Neuronal stem cell (in vitro differentiated cells): ENCODE measurements at regions not wholly inside any gene's neighbourhood (a gene's known extent, or its start where the extent isn't known, plus 50 kb on each side); places are given as distances from the start of the nearest gene placed in this dataset.

Experiments used
- DNase-seq: peaks from one replicate; pipeline ENCODE4 v3.0.0-alpha.2; 2013; ENCODE audit warnings: low spot score
- H2AFZ ChIP-seq: one replicate; pipeline ENCODE4 v1.6.1; 2013; ENCODE audit warnings: mild to moderate bottlenecking, low read length, inconsistent platforms
- H2AK5ac ChIP-seq: 2 replicates; pipeline ENCODE4 v1.6.1; 2013; ENCODE audit warnings: low read depth, mild to moderate bottlenecking, inconsistent platforms, low read length, moderate library complexity, mixed read lengths
- H2BK120ac ChIP-seq: 2 replicates; pipeline ENCODE4 v1.6.1; 2013; ENCODE audit warnings: low read depth, mild to moderate bottlenecking, inconsistent platforms, low read length, moderate library complexity, mixed read lengths
- H2BK12ac ChIP-seq: one replicate; pipeline ENCODE4 v1.6.1; 2013; ENCODE audit warnings: low read length, inconsistent platforms
- H2BK15ac ChIP-seq: 2 replicates; pipeline ENCODE4 v1.6.1; 2013; ENCODE audit warnings: mild to moderate bottlenecking, low read length, inconsistent platforms, mixed read lengths
- H2BK5ac ChIP-seq: one replicate; pipeline ENCODE4 v1.6.1; 2013; ENCODE audit warnings: inconsistent platforms, mild to moderate bottlenecking, low read length, moderate library complexity
- H3K14ac ChIP-seq: one replicate; pipeline ENCODE4 v1.6.1; 2013; ENCODE audit warnings: low read length, inconsistent platforms
- H3K18ac ChIP-seq: 2 replicates; pipeline ENCODE4 v1.6.1; 2013; ENCODE audit warnings: low read length, inconsistent platforms
- H3K23ac ChIP-seq: 2 replicates; pipeline ENCODE4 v1.6.1; 2013; ENCODE audit warnings: low read depth, mild to moderate bottlenecking, mixed read lengths, low read length, inconsistent platforms; ENCODE audit not compliant: poor library complexity
- H3K27ac ChIP-seq: replicated peaks from 3 replicates; pipeline ENCODE4 v1.5.1; 2013; ENCODE audit warnings: low read length, inconsistent platforms
- H3K27me3 ChIP-seq, 3 experiments: 2 replicates each; pipeline ENCODE4 v1.6.1; 2013; ENCODE audit warnings: low read length in 3 of 3, mild to moderate bottlenecking in 2 of 3, inconsistent platforms in 1 of 3, low read depth in 1 of 3, mixed read lengths in 1 of 3, moderate library complexity in 1 of 3; ENCODE audit not compliant: control insufficient read depth in 3 of 3, insufficient read depth in 3 of 3
- H3K36me3 ChIP-seq, 2 donors: replicated peaks in 1 of 2; 2 replicates each; pipeline ENCODE4 v1.6.1; 2013; ENCODE audit warnings: low read length in 2 of 2; ENCODE audit not compliant: control insufficient read depth in 2 of 2, insufficient read depth in 2 of 2
- H3K4ac ChIP-seq: 2 replicates; pipeline ENCODE4 v1.6.1; 2013; ENCODE audit warnings: inconsistent platforms, mild to moderate bottlenecking, low read length, moderate library complexity
- H3K4me1 ChIP-seq, 2 donors: 1 replicate in 1 of 2; 2 replicates in 1 of 2; pipeline ENCODE4 v1.6.1; 2013; ENCODE audit warnings: low read length in 2 of 2, low read depth in 1 of 2; ENCODE audit not compliant: control insufficient read depth in 2 of 2, insufficient read depth in 1 of 2
- H3K4me2 ChIP-seq: one replicate; pipeline ENCODE4 v1.6.1; 2013; ENCODE audit warnings: mild to moderate bottlenecking, low read length, inconsistent platforms; ENCODE audit not compliant: insufficient read depth, poor library complexity, severe bottlenecking
- H3K4me3 ChIP-seq, 2 donors: 2 replicates each; pipeline ENCODE4 v1.5.1; 2013; ENCODE audit warnings: low read length in 2 of 2, mild to moderate bottlenecking in 2 of 2, inconsistent platforms in 1 of 2, moderate library complexity in 1 of 2
- H3K79me1 ChIP-seq: one replicate; pipeline ENCODE4 v1.6.1; 2013; ENCODE audit warnings: low read depth, mild to moderate bottlenecking, inconsistent platforms, low read length, moderate library complexity
- H3K9ac ChIP-seq: one replicate; pipeline ENCODE4 v1.6.1; 2013; ENCODE audit warnings: mild to moderate bottlenecking, low read depth, low read length, inconsistent platforms; ENCODE audit not compliant: poor library complexity
- H3K9me3 ChIP-seq, 2 donors: replicated peaks in 1 of 2; 2 replicates each; pipeline versions ENCODE3 to v1.6.1; 2013; ENCODE audit warnings: low read length in 2 of 2, mild to moderate bottlenecking in 2 of 2, inconsistent platforms in 1 of 2, low read depth in 1 of 2, mixed read lengths in 1 of 2, moderate library complexity in 1 of 2; ENCODE audit not compliant: control insufficient read depth in 2 of 2, insufficient read depth in 1 of 2
- H4K8ac ChIP-seq: one replicate; pipeline ENCODE4 v1.6.1; 2013; ENCODE audit warnings: low read depth, mild to moderate bottlenecking, inconsistent platforms, low read length, moderate library complexity
- H4K91ac ChIP-seq: one replicate; pipeline ENCODE4 v1.6.1; 2013; ENCODE audit warnings: low read length, low read depth, mild to moderate bottlenecking, inconsistent platforms; ENCODE audit not compliant: poor library complexity
- WGBS, 2 donors: extraction: QIAGEN DNeasy Blood & Tissue Kit; methylation state at CpG; one replicate each; pipeline ENCODE4 v1.1.7; 2013; ENCODE audit warnings: missing lambda C conversion rate in 2 of 2, mixed read lengths in 1 of 2; ENCODE audit not compliant: insufficient read length in 2 of 2, insufficient replicate concordance in 1 of 2; ENCODE audit errors: extremely low coverage in 2 of 2; 5-methylcytosine and 5-hydroxymethylcytosine counted together

GRCh38 chr4:19736968-19737756 lies 514.5 kb upstream of the SLIT2 start:
- Histone ChIP-seq H3K4me2 (no peak overlapping the region), H3K4me1 (peaks cover 0 to 13% of the 10 kb centered on the region in 2 donors), H3K18ac (no peak overlapping the region), H3K27me3 (no peaks in the 10 kb centered on the region), H3K23ac (no peak overlapping the region), H2BK12ac (no peak overlapping the region), H3K4ac (no peak overlapping the region), H3K9ac (no peak overlapping the region), H3K4me3 (no peak overlapping the region), H2BK15ac (no peak overlapping the region), H3K79me1 (no peaks in the 10 kb centered on the region), H2AK5ac (no peak overlapping the region), H2BK120ac (no peak overlapping the region), H3K14ac (no peak overlapping the region), H3K9me3 (peaks cover 0 to 4% of the 10 kb centered on the region in 2 donors), H3K27ac (no peak overlapping the region), H4K91ac (no peak overlapping the region), H4K8ac (no peak overlapping the region), H2BK5ac (no peak overlapping the region), H2AFZ (no peak overlapping the region), H3K36me3 (no peaks in the 10 kb centered on the region)
- WGBS, 2 donors, result no CpG with 5 or more reads among the region's 1 CpG
- peak; percentile 21 for DNase-seq

GRCh38 chr4:19735012-19735411 lies 516.7 kb upstream of the SLIT2 start:
- Histone ChIP-seq H3K79me1 (no peaks in the 10 kb centered on the region), H3K36me3 (no peaks in the 10 kb centered on the region), H3K18ac (no peak overlapping the region), H2BK120ac (no peak overlapping the region), H3K4me1 (peaks cover 0 to 16% of the 10 kb centered on the region in 2 donors), H3K9ac (no peak overlapping the region), H3K23ac (no peak overlapping the region), H4K8ac (no peak overlapping the region), H3K9me3 (peaks cover 0 to 3% of the 10 kb centered on the region in 2 donors), H2BK12ac (no peak overlapping the region), H3K27me3 (no peaks in the 10 kb centered on the region), H4K91ac (no peak overlapping the region), H2AK5ac (no peak overlapping the region), H2BK5ac (no peak overlapping the region), H3K4me3 (no peak overlapping the region), H3K4me2 (no peak overlapping the region), H3K27ac (no peak overlapping the region), H3K14ac (no peak overlapping the region), H2AFZ (no peak overlapping the region), H2BK15ac (no peak overlapping the region), H3K4ac (no peak overlapping the region)
- no peak for DNase-seq

- H2BK120ac ChIP-seq, result no peak overlapping the region
- no CpG with 5 or more reads among the region's 8 CpGs for WGBS, 2 donors
- no peak for DNase-seq
Observed at GRCh38 chr4:19729886-19730651, 521.6 kb upstream of the SLIT2 start.

GRCh38 chr4:19728773-19729172 lies 522.9 kb upstream of the SLIT2 start:
- Histone ChIP-seq H4K8ac (no peak overlapping the region), H2BK5ac (no peak overlapping the region), H2BK12ac (no peak overlapping the region), H3K9me3 (no peaks in the 10 kb centered on the region), H3K27me3 (no peaks in the 10 kb centered on the region), H3K4me2 (no peak overlapping the region), H2AK5ac (no peak overlapping the region), H4K91ac (no peak overlapping the region), H3K23ac (no peak overlapping the region), H3K79me1 (no peaks in the 10 kb centered on the region), H3K9ac (no peak overlapping the region), H2BK120ac (no peak overlapping the region), H3K27ac (no peak overlapping the region), H2BK15ac (no peak overlapping the region), H2AFZ (no peak overlapping the region), H3K18ac (no peak overlapping the region), H3K36me3 (no peaks in the 10 kb centered on the region), H3K4me1 (peaks cover 0 to 6% of the 10 kb centered on the region in 2 donors), H3K4me3 (no peak overlapping the region), H3K14ac (no peak overlapping the region), H3K4ac (no peak overlapping the region)
- no peak for DNase-seq
- no CpG with 5 or more reads among the region's 1 CpG for WGBS, 2 donors

More at GRCh38 chr4:19729886-19730651, 521.6 kb upstream of the SLIT2 start:
- H2BK5ac ChIP-seq, result no peak overlapping the region
- no peak overlapping the region for H2AK5ac ChIP-seq
- no peak overlapping the region for H3K27ac ChIP-seq
- no peak overlapping the region for H3K14ac ChIP-seq
- no peak overlapping the region for H2BK12ac ChIP-seq
- no peaks in the 10 kb centered on the region for H3K9me3 ChIP-seq
- H3K79me1 ChIP-seq, result no peaks in the 10 kb centered on the region
- H3K18ac ChIP-seq, result no peak overlapping the region
- peak overlapping the region; percentile 43 for H2AFZ ChIP-seq
- no peak overlapping the region for H3K23ac ChIP-seq
- H3K4ac ChIP-seq, result no peak overlapping the region
- H4K91ac ChIP-seq, result no peak overlapping the region
- no peak overlapping the region for H3K4me2 ChIP-seq
- H3K27me3 ChIP-seq, result no peaks in the 10 kb centered on the region
- no peak overlapping the region for H3K4me3 ChIP-seq
- no peaks in the 10 kb centered on the region for H3K36me3 ChIP-seq
- peaks cover 0 to 6% of the 10 kb centered on the region in 2 donors for H3K4me1 ChIP-seq
- no peak overlapping the region for H2BK15ac ChIP-seq
- no peak overlapping the region for H3K9ac ChIP-seq
- H4K8ac ChIP-seq, result no peak overlapping the region
